ENCODE measurements at regions not wholly inside any gene's neighbourhood (a gene's known extent, or its start where the extent isn't known, plus 50 kb on each side); places are given as distances from the start of the nearest gene placed in this dataset.

DNA sequence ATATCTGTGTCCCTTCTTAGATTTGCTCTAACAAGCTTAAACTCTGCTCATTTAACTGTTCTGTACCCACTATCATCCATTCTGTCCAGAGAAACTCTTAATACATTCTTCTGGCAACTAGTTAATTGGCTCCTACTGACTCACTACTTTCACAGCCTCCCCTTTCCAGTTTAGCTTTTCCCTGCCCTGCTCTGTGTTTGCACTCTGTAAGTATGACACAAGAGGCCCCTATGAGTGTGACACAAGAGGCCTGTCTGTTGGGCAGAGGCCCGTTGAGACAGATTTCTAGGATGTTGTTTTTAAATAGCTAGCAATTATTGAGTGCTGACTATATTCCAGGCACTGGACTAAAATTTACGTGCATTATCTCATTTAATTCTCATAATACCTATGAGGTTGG lies 246.0 kb upstream of the DAAM1 start:
- ATAC-seq (ENCODE audit: low FRiP score) (no peak), DNase-seq (ENCODE audit: low spot score) (no peak)
- TF ChIP-seq, protein P1, sequence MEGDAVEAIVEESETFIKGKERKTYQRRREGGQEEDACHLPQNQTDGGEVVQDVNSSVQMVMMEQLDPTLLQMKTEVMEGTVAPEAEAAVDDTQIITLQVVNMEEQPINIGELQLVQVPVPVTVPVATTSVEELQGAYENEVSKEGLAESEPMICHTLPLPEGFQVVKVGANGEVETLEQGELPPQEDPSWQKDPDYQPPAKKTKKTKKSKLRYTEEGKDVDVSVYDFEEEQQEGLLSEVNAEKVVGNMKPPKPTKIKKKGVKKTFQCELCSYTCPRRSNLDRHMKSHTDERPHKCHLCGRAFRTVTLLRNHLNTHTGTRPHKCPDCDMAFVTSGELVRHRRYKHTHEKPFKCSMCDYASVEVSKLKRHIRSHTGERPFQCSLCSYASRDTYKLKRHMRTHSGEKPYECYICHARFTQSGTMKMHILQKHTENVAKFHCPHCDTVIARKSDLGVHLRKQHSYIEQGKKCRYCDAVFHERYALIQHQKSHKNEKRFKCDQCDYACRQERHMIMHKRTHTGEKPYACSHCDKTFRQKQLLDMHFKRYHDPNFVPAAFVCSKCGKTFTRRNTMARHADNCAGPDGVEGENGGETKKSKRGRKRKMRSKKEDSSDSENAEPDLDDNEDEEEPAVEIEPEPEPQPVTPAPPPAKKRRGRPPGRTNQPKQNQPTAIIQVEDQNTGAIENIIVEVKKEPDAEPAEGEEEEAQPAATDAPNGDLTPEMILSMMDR (IDR thresholded peaks at IDR 0.05): no peak

DNA sequence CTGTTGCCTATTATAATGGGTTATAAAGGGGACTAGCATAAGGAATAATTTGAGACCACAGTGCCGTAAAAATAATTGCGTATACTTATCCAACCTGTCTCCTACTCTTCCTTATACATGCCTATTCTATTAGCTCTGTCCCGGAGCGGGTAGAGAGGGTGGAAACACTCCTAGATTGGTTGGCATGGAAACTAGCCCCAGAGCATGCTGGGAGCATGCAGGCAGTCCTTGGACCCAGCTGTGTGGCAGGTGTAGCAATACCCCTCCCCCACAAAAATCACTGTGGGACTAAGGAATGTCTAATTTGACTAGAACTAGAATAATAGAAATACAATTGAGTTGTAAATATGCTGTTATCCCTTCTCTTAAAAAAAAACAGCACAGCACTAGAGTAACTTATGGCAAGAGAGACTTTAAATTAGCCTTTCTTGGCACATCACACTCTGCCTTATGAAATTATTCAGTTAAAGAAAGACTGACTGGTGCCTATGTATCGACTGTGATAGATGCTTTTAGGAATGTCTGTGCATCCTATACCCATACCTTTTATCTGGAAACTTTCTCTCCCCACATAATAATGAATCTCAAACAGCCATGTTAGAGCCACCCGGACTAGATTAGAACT lies 244.0 kb upstream of the DAAM1 start:
- DNase-seq (ENCODE audit: low spot score) (no peak), ATAC-seq (ENCODE audit: low FRiP score) (no peak)
- TF ChIP-seq, protein P1 (IDR thresholded peaks at IDR 0.05): no peak

DNA sequence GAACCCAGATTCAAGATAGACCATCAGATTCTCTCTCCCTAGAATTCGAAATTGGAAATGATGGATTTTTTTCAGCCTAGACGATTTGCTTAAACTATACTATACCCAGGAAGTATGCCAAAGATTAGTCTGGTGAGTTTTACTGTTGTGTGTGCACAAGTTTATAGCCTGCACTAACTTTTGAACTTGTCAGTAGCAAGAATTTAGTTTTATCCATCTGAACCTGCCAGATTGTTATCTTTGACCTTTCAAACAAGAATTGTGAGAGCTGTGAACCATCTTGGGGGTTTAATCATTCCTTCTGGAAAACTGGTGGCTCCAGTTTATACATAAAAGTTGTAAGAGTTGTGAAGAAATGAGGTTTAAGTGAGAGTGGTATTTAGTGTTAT lies 243.5 kb upstream of the DAAM1 start:
- no peak for DNase-seq (ENCODE audit: low spot score)
- TF ChIP-seq, protein P1 (IDR thresholded peaks at IDR 0.05): no peak
- no peak for ATAC-seq (ENCODE audit: low FRiP score)

DNA sequence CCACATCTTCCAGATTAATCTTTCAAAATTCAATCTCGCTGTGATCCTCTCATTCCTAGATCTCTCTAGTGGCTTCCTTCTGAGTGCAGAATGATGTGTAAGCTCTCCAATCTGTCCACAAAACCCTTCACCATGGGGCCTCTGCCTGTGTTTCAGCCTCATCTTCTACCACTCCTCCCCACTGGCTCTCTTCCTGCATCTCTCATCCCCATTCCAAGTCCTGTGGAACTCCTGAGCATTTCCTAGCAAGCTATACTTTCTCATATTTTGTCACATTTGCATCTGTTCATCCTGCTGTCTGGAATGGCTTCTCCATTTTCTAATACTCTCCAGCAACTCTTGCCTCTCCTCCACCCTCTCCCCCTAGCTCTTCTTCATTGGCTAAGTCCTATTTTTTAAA lies 242.0 kb upstream of the DAAM1 start:
- no peak for DNase-seq (ENCODE audit: low spot score)
- no peak for ATAC-seq (ENCODE audit: low FRiP score)
- TF ChIP-seq, protein P1 (IDR thresholded peaks at IDR 0.05): no peak

DNA sequence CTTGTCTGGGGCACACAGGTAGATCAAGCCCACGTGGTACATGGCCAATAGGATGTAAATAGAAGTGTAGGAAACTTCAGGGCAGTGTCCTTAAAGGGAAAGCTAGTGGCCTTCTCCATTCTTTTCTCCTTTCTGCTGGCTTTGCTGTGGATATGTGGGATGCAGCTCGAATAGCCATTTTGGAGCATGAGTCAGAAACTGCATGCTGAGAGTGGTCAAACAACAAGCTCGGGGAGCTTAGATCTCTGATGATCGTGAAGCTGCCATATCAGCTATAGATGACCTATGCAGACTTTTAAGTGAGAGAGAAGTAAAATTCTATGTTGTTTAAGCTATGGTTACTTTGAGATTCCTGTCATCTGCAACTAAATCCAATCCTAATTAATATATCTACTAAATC lies 241.3 kb upstream of the DAAM1 start:
- DNase-seq (ENCODE audit: low spot score) (no peak), ATAC-seq (ENCODE audit: low FRiP score) (no peak)
- TF ChIP-seq, protein P1 (IDR thresholded peaks at IDR 0.05): no peak

DNA sequence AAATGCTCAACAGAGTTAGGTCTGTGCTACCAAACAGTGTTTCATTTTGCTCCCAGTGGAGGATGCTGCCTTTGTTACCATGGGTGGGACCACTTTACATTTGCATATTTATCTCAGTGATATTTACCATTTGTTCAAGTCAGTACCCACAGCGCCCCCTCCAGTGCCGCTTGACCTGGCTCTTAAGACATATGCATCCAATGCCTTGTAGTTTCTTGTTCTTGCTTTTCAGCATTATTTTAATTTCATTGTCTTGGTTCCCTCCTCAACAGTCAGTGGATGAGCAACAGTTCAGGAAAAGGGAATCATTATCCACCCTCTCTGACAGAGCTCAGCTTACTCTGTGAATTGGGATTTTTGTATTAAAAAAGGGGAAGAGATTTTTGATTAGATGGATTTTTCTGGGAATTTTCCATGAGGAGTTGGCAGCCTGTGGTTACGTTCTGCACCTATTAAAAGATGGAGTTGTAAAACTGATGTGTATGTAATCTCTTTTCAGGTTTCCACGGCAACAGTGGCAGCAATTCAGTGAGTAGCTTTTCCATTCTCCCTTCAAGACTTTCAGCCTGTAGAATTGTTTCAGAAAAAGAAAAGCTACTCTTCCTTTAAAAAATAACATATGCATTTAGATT lies 240.5 kb upstream of the DAAM1 start:
- DNase-seq (ENCODE audit: low spot score) (no peak), ATAC-seq (ENCODE audit: low FRiP score) (no peak)
- TF ChIP-seq, protein P1 (IDR thresholded peaks at IDR 0.05): no peak

DNA sequence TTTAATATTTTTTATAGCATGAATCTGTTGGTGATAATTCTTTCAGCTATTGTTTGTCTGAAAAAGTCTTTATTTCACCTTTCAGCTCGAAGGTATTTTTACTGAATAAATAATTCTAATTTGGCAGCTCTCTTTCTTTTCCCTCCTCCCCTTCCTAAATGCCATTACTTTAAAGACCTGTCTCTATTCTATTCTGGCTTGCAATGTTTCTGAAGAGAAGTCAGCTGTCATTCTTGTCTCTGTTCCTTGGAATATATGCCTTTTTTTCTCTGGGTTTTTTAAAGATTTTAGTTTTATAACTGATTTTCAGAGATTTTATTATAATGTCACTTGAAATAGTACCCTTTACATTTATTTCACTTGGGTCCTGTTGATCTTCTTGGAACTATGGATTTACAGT lies 237.9 kb upstream of the DAAM1 start:
- ATAC-seq (ENCODE audit: low FRiP score): no peak
- DNase-seq (ENCODE audit: low spot score): no peak
- TF ChIP-seq, protein P1 (IDR thresholded peaks at IDR 0.05): no peak

Data from omental fat pad (tissue), 3 donors.